Suprapubic skin (tissue), 3 donors: ENCODE measurements at regions not wholly inside any gene's neighbourhood (a gene's known extent, or its start where the extent isn't known, plus 50 kb on each side); places are given as distances from the start of the nearest gene placed in this dataset.

Experiments
- CTCF ChIP-seq, 2 donors: fragments of 200-600 bp in 1 of 2; fragments of 450-650 bp in 1 of 2; sonication (generic) in 1 of 2; IDR thresholded peaks; one replicate each; pipeline ENCODE4 v1.5.1; 2016 to 2019; ENCODE audit warnings: antibody characterized with exemption in 2 of 2, mild to moderate bottlenecking in 1 of 2, moderate library complexity in 1 of 2
- POLR2A ChIP-seq, 2 donors: fragments of 450-650 bp; IDR thresholded peaks; one replicate each; pipeline ENCODE4 v1.6.1; 2017; ENCODE audit warnings: antibody characterized with exemption in 2 of 2, mild to moderate bottlenecking in 2 of 2, moderate library complexity in 2 of 2

GRCh38 chr10:130495116-130495862 is 359.1 kb downstream of the GLRX3 start:
- TF ChIP-seq POLR2A (IDR thresholded peaks at IDR 0.05) = no peak
- TF ChIP-seq CTCF (IDR thresholded peaks at IDR 0.05) = no peak
